DMS53 treated with DMSO at 0.1 percent for 48 hours (cell line): ENCODE measurements at regions not wholly inside any gene's neighbourhood (a gene's known extent, or its start where the extent isn't known, plus 50 kb on each side); places are given as distances from the start of the nearest gene placed in this dataset.
"Not testable (repeated sequence)": the region's sequence is repeated elsewhere in the genome, so short reads cannot be mapped to it uniquely, and the experiment has no call there.

Experiments
- DNase-seq: peaks from one replicate; lab custom pipeline; 2025; ENCODE audit not compliant: unreplicated experiment; lab: John Stamatoyannopoulos, UW

DNA sequence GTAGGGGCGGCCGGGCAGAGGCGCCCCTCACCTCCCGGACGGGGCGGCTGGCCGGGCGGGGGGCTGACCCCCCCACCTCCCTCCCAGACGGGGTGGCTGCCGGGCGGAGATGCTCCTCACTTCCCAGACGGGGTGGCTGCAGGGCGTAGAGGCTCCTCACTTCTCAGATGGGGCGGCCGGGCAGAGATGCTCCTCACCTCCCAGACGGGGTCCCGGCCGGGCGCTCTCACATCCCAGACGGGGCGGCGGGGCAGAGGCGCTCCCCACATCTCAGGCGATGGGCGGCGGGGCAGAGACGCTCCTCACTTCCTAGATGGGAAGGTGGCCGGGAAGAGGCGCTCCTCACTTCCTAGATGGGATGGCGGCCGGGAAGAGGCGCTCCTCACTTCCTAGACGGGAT, 232.2 kb upstream of the PRDM1 start:
- DNase-seq = not testable (repeated sequence)

GRCh38 chr6:105851606-105852005, 234.5 kb upstream of the PRDM1 start:
- DNase-seq = no peak

DNA sequence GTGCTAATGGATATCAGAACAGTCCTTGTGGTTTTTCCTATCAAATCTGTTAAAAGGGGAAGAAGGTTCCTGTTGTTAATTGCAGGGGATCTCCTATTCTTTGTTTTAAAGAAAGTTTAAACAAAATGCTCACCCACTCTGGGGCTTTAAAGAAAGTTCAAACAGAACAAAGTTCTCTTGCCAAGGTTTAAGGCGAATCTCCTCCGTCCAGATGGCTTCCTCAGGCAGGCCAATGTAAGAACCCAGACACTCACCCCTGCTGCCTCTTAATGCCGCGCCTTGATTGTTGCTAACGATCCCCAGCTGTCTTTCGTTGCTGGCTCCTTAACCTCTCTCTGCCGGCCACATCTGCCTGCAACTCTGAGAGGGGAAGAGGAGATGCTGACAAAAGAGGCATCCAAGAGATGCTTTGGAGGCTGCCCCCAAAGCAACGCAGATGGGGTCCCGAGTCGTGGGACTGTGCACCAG, 235.0 kb upstream of the PRDM1 start:
- DNase-seq = no peak

DNA sequence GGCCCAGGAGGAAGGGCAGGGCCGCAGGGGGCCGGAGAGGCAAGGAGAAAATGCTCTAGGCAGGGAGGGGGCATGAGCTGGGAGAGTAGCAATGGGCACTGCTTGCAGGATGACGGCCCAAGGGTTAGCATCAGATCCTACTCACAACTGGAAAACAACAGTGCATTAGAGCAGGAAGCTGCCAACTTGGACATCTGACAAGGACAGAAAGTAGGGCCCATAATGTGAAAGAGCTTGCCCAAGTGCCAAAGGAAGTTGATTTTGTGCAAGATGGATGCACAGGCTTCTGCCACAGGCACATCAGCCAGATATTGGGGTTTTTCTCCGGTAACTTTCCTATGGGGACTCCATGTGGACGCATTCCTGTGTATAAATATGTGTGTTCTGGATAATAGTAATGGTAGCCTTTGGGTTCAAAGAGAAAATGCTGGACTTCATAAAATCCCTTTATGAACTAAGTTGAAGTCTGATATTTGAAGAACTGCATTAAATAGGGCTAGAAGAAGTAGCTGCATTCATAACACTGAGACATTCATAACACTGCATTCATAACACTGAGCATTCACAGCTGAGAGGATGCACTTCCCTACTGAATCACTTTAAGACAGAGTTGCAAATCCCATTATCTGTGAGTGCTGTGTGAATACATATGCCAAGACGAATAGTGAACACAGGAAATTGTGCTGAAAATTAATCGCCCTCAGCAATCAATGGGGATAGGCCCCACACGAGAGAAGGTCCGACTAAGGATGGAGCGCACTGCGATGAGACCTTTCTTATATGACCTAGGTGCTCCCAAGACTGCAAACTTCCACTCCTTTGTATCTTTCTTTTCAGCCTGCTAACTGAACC, 235.6 kb upstream of the PRDM1 start:
- no peak for DNase-seq

- DNase-seq = no peak
Measured at GRCh38 chr6:105849746-105850145, 236.4 kb upstream of the PRDM1 start.

GRCh38 chr6:105847433-105847832, 238.7 kb upstream of the PRDM1 start:
- DNase-seq = no peak

DNA sequence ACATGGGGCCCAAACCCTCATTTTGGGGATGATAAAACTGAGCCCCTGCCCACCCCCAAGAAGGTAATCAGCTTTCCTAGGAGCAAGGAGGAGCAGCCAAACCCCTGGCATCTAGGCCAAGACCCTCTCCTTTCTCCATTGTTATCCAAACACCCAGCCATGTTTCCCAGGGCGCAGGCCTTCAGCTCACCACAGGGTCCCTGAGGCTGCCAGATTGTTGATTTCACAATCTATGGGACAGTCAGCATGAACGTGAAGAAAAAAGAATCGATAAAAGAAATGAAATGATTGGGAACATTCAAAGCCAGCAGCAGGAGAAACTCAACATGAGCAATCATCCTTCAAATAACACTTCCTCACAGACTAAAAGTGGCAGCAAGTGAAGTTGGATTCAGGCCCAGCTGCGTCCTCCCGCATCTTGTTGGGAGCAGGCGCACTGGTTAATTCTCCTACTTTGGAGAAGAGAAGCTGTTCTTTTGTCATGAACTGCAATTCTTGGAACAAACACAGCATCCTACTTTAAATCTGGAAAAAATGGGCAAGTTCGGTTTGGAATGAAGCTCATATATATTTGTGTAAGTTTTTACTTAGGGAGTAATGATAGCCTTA, 241.8 kb upstream of the PRDM1 start:
- no peak for DNase-seq

DNA sequence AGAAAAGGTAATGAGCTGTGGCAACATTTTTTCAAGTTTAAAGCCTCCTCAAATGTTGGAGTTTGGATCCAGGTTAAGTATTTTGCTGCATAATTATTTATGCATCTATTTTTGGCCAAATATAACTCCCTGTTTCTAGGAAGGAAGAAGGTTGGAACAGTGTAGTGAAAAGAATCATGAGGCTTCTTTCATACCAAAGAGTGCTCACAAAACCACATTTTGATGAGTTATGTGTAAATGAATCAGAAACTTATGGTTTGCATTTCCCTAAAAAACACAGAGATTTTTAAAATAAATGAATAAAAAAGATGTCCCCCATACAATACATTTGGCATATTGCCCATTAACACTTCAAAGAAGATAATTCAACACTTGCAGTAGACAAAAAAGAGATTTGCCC, 246.9 kb upstream of the PRDM1 start:
- no peak for DNase-seq

GRCh38 chr6:105838171-105838570, 248.0 kb upstream of the PRDM1 start:
- no peak for DNase-seq

GRCh38 chr6:105836889-105837288, 249.2 kb upstream of the PRDM1 start:
- DNase-seq = no peak

GRCh38 chr6:105836379-105836778, 249.8 kb upstream of the PRDM1 start:
- DNase-seq = no peak

DNA sequence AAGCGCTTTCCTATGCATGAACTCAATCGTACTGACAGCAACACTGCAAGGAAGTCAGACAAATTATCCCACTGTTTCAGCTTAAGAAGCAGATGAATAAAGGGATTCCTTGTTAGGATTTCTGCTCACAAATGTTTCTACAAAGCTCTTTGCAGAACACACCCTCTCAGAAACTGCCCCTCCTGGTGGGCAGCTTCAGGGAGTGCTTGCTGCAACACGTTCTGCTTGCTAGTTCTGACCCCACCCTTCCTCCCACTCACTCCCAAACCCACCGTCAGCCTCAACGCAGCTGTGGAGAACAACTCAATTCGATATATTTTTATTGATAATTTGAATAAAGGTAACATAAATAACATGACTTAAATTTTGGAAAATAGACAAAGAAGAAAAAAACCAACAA, 250.8 kb upstream of the PRDM1 start:
- no peak for DNase-seq

GRCh38 chr6:105833959-105834947, 251.9 kb upstream of the PRDM1 start:
- DNase-seq = no peak

DNA sequence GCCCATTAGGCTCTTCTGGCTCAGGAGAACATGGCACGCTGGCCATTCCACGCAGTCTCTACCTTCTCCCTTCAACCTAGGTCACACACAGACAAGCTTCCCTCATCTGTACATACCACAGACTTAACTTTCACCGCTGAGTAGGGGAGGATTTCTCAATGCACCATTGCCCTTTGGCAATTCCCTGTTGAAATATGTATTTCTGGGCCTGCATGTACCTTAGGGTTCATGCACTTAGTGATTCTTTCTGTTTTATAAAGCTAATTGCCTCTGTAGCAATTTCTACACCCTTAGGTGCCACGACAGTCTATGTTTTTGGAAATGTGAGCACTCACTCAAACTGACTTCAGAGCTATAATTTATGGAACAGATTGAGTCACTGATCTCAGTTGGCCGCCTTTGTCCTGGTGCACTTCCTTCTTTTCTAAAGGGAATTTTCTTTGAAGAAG, 253.8 kb upstream of the PRDM1 start:
- DNase-seq = no peak

- DNase-seq = no peak
Measured at GRCh38 chr6:105831311-105832097, 254.6 kb upstream of the PRDM1 start.

GRCh38 chr6:105825210-105825609, 260.9 kb upstream of the PRDM1 start:
- no peak for DNase-seq

DNA sequence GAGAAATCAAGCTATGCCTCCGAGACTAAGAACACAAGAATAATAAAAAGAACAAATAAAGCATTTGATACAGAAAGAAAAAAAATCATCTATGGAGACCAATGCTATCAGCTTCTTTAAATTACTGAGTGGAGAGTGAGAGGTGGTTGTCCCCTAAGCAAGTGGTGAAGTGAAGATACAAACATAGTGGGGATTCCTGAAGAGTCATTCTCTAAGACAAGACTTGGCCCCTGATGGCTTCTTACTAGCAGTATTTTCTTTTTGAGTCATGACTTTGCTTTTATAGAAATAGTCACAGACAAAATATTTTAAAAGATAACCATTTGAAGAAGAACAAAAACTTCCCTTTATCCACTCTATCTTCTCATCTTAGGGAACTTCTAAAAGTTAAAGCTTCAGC, 261.4 kb upstream of the PRDM1 start:
- DNase-seq = no peak

DNA sequence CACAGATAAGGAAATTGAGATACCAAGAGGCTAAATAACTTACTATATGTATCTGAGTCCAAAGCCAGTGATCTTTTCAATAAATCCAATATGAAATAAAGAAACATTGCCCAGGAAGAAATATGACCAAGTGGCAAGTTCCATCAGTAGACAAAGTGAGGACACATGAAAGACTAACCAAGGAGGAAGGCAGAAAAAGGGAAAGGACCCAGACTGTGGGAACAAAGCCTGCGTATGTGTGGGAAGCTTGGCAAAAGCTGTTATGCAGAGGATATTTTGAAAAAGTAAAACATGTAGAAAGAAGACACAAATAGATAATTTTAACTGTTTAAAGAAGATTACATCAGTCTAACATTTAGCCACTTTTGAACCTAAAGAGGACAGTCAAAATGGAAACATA, 264.4 kb upstream of the PRDM1 start:
- no peak for DNase-seq

- no peak for DNase-seq
Measured at GRCh38 chr6:105821027-105821426, 265.1 kb upstream of the PRDM1 start.

DNA sequence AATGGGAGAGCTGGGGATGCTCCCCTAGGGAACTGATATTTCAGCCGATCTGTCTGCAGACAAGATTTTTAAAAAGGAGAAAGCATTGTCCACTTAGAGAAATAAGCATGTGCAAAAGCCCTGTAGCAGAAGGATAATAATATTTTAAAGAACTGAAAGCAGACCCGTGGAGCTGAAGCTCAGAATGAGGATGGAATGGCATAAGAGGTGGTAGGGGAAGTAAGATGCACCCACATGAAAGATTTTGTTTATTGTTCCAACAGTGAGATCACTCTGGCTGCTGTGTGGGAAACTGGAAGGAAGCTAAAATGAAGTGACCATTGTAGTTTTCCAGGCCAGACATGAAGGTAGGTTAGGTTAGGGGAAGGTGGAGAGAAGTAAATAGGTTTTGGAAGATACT, 266.4 kb upstream of the PRDM1 start:
- no peak for DNase-seq

DNA sequence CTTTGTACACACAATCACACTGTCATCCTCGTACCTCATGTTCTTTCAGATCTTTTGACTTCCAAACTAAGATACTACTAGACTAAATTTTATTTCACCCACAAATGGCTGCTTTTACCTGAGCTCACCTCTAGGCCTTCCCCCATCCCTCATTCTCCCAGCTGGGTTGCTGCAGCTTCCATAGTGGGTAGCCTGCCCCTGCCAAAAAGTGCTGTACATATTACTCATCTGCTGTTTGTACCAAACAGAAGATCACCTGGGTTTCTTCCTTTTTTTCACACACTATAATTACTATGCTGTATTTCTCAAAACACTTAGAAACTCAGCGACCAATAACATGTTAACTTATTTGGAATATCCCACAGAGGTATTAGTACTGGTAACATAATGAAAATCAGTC, 267.6 kb upstream of the PRDM1 start:
- DNase-seq = no peak
